ENCODE measurements at regions not wholly inside any gene's neighbourhood (a gene's known extent, or its start where the extent isn't known, plus 50 kb on each side); places are given as distances from the start of the nearest gene placed in this dataset.

DNA sequence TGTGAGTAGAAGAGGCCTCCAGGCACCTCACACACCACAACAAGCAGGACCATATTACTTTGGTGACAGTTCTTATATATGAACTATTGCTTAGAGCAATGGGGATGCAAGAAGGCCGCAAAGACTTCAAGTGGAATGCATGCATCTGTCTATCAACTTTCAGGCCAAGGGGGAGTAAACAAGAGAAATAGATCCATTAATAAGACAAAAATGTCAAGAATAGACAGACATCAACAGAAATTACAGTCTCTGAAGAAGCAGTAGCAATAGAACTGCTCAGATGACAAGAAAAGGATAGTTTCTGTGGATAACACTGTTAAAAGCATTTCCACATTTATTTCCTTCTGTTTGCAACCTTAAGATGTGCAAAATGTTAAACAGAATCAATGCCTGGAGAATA, 1057.7 kb downstream of the UQCRFS1 start:
- Histone ChIP-seq H3K4me1 (no peaks in the 10 kb centered on the region), H3K36me3 (no peaks in the 10 kb centered on the region), H3K9me3 (peaks cover 0 to 20% (median 9%) of the 10 kb centered on the region in 12 donors), H3K4me3 (no peak overlapping the region), H3K27me3 (no peaks in the 10 kb centered on the region), H3K27ac (no peak overlapping the region)
- WGBS, 4 donors: 81 to 91% (median 87%) methylated on average over 1 of the region's 1 CpG
- intact Hi-C loops (cut with DNase I): no loop called here
- no peak for DNase-seq
- ATAC-seq: no peak
- TF ChIP-seq, protein P1, sequence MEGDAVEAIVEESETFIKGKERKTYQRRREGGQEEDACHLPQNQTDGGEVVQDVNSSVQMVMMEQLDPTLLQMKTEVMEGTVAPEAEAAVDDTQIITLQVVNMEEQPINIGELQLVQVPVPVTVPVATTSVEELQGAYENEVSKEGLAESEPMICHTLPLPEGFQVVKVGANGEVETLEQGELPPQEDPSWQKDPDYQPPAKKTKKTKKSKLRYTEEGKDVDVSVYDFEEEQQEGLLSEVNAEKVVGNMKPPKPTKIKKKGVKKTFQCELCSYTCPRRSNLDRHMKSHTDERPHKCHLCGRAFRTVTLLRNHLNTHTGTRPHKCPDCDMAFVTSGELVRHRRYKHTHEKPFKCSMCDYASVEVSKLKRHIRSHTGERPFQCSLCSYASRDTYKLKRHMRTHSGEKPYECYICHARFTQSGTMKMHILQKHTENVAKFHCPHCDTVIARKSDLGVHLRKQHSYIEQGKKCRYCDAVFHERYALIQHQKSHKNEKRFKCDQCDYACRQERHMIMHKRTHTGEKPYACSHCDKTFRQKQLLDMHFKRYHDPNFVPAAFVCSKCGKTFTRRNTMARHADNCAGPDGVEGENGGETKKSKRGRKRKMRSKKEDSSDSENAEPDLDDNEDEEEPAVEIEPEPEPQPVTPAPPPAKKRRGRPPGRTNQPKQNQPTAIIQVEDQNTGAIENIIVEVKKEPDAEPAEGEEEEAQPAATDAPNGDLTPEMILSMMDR (IDR thresholded peaks at IDR 0.05): no peak
- TF ChIP-seq POLR2A (IDR thresholded peaks at IDR 0.05): no peak

DNA sequence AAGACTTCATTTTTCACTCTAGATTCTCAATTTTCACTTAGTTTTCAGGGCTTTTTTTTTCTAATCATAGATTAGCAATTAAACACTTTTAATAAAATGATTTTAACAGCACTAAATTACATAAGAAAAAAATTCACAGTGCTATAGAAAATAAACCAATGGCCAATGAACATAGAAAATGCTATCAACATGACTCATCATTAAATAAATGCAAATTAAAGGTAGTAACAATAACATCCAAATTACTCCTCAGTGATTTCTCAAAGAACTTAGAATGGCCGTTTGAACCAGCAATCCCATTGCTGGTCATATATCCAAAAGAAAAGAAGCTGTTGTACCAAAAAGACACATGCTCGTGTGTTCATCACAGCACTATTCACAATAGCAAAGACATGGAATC, 1058.9 kb downstream of the UQCRFS1 start:
- ATAC-seq: no peak

DNA sequence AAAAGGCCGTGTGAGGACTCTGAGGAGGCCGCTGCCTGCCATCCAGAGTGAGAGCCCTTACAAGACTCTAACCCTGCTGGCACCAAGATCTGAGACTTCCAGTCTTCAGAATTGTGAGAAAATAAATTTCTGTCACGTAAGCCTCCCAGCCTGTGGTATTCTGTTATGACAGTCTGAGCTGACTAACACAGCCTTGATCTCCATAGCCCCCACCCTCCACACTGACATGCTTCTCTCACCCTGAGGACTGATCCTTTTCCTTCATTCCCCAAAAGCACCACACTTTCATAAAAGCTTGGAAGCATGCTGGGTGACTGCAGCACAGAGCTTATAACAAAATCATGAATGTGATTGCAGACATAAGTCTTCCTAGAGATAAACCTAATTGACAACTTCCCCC, 1059.8 kb downstream of the UQCRFS1 start:
- 73 to 81% (median 79%) methylated on average over 3 of the region's 3 CpGs for WGBS, 4 donors
- ATAC-seq: no peak

More for the DNA sequence above, 1058.9 kb downstream of the UQCRFS1 start:
- no peaks in the 10 kb centered on the region for H3K27me3 ChIP-seq
- DNase-seq: no peak
- no peak overlapping the region for H3K27ac ChIP-seq
- H3K9me3 ChIP-seq: peaks cover 0 to 12% (median 3%) of the 10 kb centered on the region in 12 donors
- 70 to 80% (median 73%) methylated on average over 2 of the region's 2 CpGs for WGBS, 4 donors
- no peak overlapping the region for H3K4me3 ChIP-seq
- no peaks in the 10 kb centered on the region for H3K4me1 ChIP-seq
- TF ChIP-seq, protein P1 (IDR thresholded peaks at IDR 0.05): no peak
- no peak for TF ChIP-seq POLR2A (IDR thresholded peaks at IDR 0.05)
- H3K36me3 ChIP-seq: no peaks in the 10 kb centered on the region
- intact Hi-C loops (cut with DNase I): no loop called here

DNA sequence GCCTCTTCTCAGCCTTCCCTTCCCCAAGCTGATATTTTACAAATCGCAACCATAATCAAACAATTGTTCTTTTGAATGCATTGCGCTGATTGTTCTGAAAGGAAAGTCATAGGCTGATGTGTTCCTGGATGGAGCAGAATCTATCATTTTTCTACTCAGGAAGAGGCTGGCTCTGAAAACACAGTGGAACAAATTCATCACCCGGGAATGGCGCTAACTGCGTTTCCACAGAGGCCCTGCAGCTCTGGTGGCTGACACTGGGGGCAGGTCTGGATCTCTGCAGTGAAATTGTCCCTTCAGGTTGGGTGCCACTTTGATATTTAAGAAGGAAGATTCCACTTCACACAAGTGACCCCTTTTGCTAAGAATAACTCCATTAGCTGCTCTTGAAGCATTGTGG, 1060.8 kb downstream of the UQCRFS1 start:
- 77 to 83% (median 80%) methylated on average over 5 of the region's 5 CpGs for WGBS, 4 donors
- H3K4me1 ChIP-seq: no peaks in the 10 kb centered on the region

More for the DNA sequence above, 1059.8 kb downstream of the UQCRFS1 start:
- TF ChIP-seq POLR2A (IDR thresholded peaks at IDR 0.05): no peak
- TF ChIP-seq, protein P1 (IDR thresholded peaks at IDR 0.05): no peak
- DNase-seq: no peak
- Histone ChIP-seq H3K36me3 (no peaks in the 10 kb centered on the region), H3K27me3 (no peaks in the 10 kb centered on the region), H3K4me3 (no peak overlapping the region), H3K27ac (no peak overlapping the region), H3K4me1 (no peaks in the 10 kb centered on the region), H3K9me3 (peaks cover 0 to 5% (median 0%) of the 10 kb centered on the region in 12 donors)
- intact Hi-C loops (cut with DNase I): no loop called here

More for the DNA sequence above, 1060.8 kb downstream of the UQCRFS1 start:
- no peaks in the 10 kb centered on the region for H3K36me3 ChIP-seq
- TF ChIP-seq, protein P1 (IDR thresholded peaks at IDR 0.05): no peak
- no peak for TF ChIP-seq POLR2A (IDR thresholded peaks at IDR 0.05)
- H3K27me3 ChIP-seq: no peaks in the 10 kb centered on the region
- ATAC-seq: no peak
- intact Hi-C loops (cut with DNase I): no loop called here
- H3K4me3 ChIP-seq: no peak overlapping the region
- H3K9me3 ChIP-seq: peaks cover 0 to 5% (median 0%) of the 10 kb centered on the region in 12 donors
- DNase-seq: no peak
- no peak overlapping the region for H3K27ac ChIP-seq

Data from heart left ventricle (tissue), 16 donors.